Right hindlimb (tissue), 1 donor: ENCODE measurements at regions not wholly inside any gene's neighbourhood (a gene's known extent, or its start where the extent isn't known, plus 50 kb on each side); places are given as distances from the start of the nearest gene placed in this dataset.
"Not testable (repeated sequence)": the region's sequence is repeated elsewhere in the genome, so short reads cannot be mapped to it uniquely, and the experiment has no call there.

Experiments
- DNase-seq: peaks from one replicate; pipeline ENCODE4 v3.0.0-alpha.2; 2018

DNA sequence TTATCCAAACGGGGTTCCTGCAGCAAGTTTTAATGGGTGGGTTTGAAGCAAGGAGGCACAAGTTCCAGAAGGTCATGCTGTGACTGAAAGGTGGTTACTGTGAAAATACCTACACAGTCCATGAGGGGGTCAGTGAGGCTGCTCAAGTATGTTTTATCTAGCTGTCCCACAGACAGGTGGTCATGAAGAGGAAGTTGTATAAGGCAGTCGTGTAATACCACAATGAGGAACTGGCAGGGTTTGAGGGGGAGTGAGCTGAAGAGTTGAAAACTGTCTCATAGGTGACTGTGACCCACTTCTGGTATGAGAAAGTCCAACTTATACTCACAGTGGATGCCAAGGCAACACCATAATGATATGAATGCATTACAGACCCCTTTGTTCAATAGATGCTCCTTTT, 856.8 kb downstream of the OTOL1 start:
- no peak for DNase-seq

DNA sequence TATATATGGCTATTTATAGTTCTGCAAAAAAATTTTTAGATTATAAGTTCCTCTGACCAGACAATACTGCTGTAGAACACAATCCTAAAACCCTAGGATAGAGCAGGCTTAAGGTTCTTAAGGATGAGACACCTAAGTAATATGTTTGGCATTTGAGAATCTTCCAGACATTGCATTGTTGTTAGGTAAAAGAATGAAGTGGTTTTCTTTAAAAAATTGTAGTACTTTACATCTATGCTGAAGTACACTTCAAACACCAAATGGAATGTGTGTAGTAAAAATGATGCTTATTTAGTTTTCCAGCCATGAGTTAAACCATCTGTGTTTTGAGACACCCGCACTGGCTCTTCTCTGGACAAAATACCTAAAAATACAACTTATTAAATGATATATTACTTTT, 857.7 kb downstream of the OTOL1 start:
- no peak for DNase-seq

DNA sequence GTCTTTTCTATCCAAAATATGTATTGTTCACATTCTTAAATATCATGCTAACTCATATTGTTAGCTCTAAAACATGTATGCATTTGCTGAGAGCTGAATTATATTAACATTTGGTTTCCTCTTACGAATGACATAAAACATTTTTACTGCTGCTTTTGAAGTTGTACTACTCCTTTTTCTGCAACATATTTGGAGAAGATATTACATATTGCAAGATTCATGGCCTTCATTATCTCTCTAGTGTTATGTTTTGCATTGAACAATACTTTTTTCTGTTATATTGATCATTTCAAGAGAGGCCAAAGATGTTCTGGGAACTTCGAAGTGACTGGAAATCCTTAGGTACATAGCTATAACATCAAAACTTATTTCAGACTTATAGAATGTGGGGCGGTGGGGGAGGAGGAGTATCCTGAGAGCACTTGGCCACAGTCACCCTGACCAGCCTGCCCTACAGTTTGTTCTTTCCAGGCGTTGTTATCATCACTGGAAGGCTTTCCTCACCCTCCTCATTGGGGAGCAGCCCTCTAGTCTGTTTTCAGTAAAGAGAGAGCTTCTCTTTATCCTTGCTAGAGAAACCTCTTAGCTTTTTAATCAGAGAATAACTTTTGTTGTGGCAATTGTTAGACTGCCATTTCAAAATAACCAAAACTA, 868.6 kb downstream of the OTOL1 start:
- DNase-seq: no peak

DNA sequence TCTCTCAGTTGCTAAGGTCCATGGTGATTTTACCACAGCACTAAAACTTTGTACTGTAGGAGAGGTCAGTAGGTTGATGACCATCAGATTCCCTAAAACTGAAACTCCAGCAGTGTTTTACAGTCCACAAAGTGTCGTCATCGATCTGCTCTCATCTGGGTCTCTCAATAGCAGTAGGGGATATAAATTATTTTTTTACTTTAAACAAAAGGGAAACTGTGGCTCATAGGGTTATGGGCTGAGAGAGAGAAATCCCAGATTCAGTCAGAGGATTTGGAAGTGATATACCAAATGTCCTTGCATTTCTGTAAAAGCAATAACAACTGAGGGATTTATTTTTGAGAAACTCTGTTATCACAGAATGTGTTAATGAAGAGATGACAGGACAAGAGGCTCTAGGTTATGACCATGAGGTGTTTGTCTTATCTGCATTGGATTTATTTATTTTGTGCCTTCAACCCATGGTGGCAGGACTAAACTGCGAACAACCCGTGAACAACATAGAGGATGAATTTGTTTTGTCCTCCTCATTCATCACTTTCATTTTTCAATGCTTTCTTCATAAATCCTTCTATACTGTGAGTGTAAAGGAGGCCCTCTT, 869.7 kb downstream of the OTOL1 start:
- no peak for DNase-seq

DNA sequence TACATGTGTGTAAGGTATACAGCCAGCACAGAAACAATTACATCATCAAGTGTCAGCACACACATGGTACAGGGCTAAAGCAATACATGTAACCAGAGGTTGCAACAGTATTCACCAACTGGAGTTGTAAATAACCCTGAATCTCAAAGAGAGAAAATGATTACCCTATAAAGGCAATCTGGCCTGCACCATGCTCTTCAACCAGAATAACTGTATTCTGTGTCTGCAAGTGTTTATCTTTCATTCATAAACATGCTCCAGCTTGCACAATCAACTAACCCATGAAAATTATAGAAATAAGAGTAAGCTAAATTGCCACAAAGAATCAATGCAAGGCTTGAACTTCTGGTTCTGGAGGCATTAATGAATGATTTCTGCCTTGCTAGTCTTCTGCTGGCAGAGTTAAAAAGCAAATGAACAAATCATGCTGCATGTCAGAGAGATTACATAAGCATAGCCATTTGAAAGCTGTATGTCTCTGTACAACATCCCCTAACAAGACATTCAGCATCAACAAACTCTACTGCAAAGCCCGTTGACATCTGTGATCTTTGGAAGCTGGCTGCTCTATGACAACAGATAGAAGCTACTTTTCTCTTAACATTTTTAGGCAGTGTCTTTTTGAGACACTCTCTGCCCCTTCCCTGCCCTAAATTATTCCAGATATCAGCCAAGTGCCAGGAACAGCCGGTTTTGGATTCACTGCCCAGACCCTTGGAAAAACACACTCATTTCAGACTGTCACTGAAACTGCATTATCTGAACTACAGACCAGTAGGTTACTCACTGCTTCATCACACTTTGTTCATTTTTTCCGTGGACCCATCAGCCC, 871.0 kb downstream of the OTOL1 start:
- DNase-seq: peak; percentile 41

DNA sequence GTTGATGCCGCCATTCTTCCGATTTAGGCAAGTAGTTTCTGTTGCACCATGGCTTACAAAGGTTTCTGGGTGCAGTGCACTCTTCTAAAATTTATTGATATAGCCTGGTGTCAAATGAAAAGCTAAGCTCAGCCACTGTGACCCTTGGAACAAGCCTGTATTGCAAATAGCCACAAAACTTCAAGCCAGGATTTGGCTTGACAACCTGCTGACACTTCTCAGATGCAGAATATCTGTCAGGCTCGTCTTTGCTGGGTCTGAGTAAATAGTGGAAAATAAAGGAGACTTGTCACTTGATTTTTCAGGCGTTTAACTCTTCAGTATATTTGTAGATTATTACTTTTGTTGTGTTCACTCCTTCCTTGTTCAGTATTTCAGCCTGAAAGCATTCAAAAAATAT, 871.8 kb downstream of the OTOL1 start:
- DNase-seq: no peak

GRCh38 chr3:162369306-162369705, 872.7 kb downstream of the OTOL1 start:
- DNase-seq: no peak

DNA sequence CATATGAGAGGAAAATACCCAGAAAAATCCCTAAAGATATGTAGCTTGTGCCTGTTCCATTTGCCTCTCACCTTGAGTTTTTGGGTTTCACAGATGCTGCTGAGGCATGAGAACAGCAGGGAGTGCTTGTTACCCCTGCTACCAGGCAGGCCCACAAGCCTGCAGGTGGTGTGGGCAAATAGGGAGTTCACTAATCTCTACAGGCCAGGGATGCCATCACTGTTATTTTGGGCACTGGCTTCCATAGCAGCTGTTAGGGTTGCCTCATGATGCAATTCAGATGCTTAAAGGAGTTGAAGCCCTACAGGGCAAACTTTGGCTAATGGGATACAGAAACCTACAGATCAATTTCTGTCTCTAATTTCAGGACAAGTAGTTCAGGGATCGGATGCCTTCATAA, 873.5 kb downstream of the OTOL1 start:
- DNase-seq: no peak

GRCh38 chr3:162376761-162377160, 880.2 kb downstream of the OTOL1 start:
- no peak for DNase-seq

GRCh38 chr3:162377608-162378007, 881.0 kb downstream of the OTOL1 start:
- no peak for DNase-seq

DNA sequence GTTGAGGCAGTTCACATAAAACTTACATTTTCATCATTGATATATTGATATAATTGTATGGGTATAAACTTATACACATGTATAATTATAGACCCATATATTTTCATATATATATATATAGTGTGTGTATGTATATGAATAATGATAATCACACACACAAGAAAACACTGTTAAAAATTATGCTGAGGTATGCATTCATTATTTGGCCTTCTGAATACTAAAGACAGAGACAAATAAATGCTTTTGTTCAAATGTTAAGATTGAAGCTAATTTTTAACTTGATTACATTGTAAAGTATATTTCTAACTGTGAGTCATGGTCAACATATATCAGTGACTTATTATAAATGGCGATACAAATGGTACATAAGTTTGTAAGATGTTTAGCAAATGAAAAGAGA, 888.8 kb downstream of the OTOL1 start:
- DNase-seq: no peak

DNA sequence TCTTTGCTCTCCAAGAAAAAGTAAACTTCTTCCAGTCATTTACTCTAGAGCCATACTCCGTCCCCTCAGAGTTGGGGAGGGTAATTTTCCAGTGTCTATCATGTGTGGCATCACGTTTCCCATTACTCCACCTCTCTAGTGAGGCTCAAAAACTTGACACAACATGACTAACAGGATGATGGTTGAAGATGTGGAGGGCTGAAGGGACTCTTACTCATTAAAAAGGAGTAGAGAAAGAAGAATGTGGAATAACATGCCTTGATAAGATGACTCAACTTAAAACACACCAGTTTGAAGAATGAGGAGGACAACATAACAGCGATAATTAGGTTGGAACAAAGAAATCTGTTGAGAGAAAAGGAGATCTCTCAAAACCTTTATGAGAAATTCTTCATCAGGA, 894.3 kb downstream of the OTOL1 start:
- no peak for DNase-seq

DNA sequence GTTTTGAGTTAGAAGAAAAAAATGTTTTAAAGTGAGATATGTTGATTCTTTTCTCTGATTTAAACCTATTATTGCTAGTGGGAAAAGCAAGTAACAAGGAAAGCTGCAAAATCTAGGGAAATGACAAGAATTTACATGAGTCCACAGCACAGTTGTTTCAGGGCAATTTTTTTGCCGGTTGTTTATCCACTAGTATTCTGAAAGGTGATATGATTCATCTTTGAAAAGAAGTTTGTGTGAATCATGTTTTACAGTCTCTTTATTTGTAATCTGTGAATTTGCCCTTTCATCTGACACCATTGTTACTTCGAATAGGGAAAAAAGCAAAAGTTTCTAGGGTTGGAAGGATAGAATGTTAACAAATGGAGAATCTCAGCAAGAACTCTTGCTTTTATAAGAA, 894.7 kb downstream of the OTOL1 start:
- DNase-seq: no peak

- DNase-seq: no peak
Measured at GRCh38 chr3:162395496-162395895, 898.9 kb downstream of the OTOL1 start.

DNA sequence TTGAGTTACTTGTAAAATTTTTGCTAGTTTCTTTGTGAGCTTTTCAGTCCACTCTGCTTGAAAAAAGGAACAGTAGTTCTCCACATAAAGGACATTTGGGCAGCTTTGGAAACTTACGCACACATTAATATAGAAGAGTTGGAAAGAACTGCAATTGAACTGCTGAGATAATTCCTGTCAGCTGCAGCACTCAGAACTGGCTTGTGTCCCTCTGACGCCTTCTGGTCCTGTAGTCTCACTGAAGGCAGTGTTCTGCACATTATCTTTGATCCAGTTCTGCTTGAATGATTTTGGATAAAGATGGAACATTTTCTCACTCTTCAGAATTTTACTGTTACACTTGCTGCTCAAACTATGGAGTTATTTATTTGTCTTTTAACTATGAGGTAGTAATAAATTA, 901.9 kb downstream of the OTOL1 start:
- DNase-seq: no peak

DNA sequence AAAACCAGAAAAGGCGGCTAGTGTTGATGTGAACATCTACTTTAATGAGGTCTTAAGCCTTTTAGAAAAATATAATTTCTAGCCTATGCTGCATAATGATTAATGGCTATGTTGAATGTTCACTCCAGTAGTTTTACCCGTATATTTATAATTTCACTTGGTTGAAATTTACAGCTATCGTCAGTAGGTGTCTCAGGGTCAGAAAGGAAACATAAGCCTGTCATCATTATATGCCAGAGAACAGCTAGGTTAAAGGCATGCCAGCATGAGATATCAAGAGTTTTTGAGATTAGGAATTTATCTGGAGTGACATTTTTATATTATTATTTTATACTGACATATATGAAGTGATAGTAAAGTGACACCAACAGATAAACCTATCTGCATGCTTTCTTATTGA, 904.1 kb downstream of the OTOL1 start:
- no peak for DNase-seq

DNA sequence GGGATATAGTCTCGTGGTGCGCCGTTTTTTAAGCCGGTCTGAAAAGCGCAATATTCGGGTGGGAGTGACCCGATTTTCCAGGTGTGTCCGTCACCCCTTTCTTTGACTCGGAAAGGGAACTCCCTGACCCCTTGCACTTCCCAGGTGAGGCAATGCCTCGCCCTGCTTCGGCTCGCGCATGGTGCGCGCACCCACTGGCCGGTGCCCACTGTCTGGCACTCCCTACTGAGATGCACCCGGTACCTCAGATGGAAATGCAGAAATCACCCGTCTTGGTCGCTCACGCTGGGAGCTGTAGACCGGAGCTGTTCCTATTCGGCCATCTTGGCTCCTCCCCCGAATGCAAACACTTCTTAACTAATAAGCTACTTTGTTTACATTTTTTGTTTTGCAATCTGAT, 914.9 kb downstream of the OTOL1 start:
- DNase-seq: not testable (repeated sequence)

DNA sequence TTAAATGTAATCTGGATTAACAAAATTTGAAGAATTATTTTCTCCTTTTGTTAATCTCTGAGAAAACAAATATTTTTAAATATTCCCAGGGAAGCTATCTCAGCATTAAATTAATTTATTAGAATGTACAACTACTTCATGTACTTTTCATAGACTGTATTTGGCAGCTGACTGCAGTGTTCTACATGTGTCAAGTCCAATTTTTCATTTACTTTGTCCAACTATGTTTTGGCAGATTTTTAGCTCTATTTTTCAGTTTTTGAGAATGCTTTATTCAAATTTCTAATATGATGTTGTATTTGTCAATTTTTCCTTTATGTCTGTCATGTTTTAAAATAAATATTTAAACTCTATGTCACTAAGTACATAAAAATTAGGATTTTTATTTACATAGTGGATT, 925.1 kb downstream of the OTOL1 start:
- DNase-seq: no peak

DNA sequence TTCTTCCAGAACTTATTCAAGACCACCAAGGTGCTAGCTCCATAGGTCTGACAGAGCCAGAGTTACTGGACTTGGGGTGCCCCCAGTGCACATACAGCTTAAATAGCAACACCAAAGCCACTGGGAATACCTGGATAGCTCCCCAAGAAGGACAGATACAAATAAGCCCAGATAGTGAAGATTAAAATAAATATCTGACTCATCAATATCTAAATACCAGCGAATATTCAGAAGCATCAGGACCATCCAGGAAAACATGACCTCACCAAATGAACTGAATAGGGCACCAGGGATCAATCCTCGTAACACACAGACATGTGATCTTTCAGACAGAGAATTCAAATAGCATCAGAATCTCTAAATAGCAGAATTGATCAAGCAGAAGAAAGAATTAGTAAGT, 931.6 kb downstream of the OTOL1 start:
- DNase-seq: no peak

DNA sequence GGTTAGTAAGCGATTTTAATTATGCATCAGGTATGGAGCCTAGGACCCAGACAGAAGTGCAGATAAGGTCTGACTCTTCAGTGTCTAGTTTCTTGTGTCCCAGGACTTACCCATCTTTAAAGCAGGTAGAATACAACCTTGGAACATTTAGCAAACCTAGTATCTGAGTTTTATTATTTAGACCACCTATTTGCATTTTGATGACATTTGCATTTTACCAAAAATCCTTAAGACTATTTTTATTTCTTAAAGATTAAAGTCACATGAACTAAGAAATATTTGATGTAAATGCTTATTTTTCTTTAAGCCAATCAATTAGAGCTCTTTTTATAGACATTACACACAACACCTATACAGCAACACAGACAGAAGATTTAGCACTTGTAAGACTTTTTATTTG, 939.1 kb downstream of the OTOL1 start:
- no peak for DNase-seq

DNA sequence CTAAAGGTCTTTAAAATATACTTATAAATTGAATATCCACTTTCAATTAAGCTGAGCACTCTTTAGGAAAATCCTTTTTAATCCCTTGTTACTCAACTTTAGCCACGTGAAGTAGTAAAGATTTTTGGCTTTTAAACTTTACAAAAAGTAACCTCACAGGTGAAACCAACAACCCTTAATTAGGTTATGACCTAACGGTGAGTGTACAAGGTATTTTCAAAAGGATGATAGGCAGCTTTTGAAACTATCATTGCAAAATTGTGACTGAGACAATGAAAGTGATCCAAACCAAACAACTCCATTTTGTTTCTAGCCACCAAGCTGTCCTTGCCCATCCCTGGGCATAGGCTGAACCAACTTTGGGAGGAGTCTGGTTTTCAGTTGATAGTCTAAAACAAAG, 940.2 kb downstream of the OTOL1 start:
- DNase-seq: no peak

GRCh38 chr3:162437480-162437879, 940.9 kb downstream of the OTOL1 start:
- no peak for DNase-seq

- DNase-seq: no peak
Measured at GRCh38 chr3:162441716-162442115, 945.1 kb downstream of the OTOL1 start.

DNA sequence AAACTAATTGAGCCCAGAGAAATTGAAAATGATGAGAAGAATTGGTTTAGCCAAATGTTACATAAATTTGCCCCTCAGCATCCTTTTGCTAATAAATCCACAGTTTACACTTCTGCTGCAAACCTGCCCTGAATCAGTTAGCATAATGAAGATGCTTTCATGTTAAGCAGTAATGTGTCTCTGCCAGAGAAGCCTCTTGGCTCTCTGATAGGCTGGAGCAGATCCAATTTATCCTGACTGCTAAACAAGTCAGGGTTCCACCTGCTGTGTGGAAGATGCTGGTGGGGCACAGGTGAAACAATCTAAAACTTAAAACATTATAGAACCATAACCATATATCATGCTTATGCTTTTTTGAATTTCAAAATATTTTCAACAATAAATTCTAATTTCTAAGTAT, 946.8 kb downstream of the OTOL1 start:
- no peak for DNase-seq
